ENCODE measurements at regions not wholly inside any gene's neighbourhood (a gene's known extent, or its start where the extent isn't known, plus 50 kb on each side); places are given as distances from the start of the nearest gene placed in this dataset.

- no peaks in the 10 kb centered on the region for H3K27me3 ChIP-seq (ENCODE audit: insufficient read depth, low read depth)
- H4K20me1 ChIP-seq (ENCODE audit: insufficient read depth), result no peaks in the 10 kb centered on the region
- no peak overlapping the region for H3K27ac ChIP-seq
- H3K36me3 ChIP-seq (ENCODE audit: insufficient read depth), result no peaks in the 10 kb centered on the region; the same call in 1 of the 2 replicates
- no peak overlapping the region for H3K9ac ChIP-seq
- no peaks in the 10 kb centered on the region for H3K79me2 ChIP-seq (ENCODE audit: insufficient read depth, low read depth)
- H2AFZ ChIP-seq (ENCODE audit: low read depth), result no peak overlapping the region
- no peak overlapping the region for H3K4me3 ChIP-seq (IDR thresholded peaks at IDR 0.05; ENCODE audit: insufficient read depth, low read depth, low read length)
- no peak for TF ChIP-seq CTCF (conservative IDR thresholded peaks at IDR 0.05; ENCODE audit: low read depth, low read length)
- H3K4me2 ChIP-seq, result no peak overlapping the region
- H3K4me1 ChIP-seq (ENCODE audit: low read depth, poor library complexity, severe bottlenecking), result no peaks in the 10 kb centered on the region
These were observed 80.7 kb upstream of the TNFSF4 start for GRCh38 chr1:173287785-173288184.

- Histone ChIP-seq H2AFZ (ENCODE audit: low read depth) (no peak overlapping the region), H3K4me1 (ENCODE audit: low read depth, poor library complexity, severe bottlenecking) (peaks cover 9% of the 10 kb centered on the region), H3K79me2 (ENCODE audit: insufficient read depth, low read depth) (no peaks in the 10 kb centered on the region), H3K4me2 (no peak overlapping the region), H3K36me3 (ENCODE audit: insufficient read depth) (no peaks in the 10 kb centered on the region), H4K20me1 (ENCODE audit: insufficient read depth) (no peaks in the 10 kb centered on the region), H3K9ac (no peak overlapping the region), H3K27ac (no peak overlapping the region), H3K4me3 (IDR thresholded peaks at IDR 0.05; ENCODE audit: insufficient read depth, low read depth, low read length) (no peak overlapping the region), H3K27me3 (ENCODE audit: insufficient read depth, low read depth) (no peaks in the 10 kb centered on the region)
- no peak for TF ChIP-seq CTCF (conservative IDR thresholded peaks at IDR 0.05; ENCODE audit: low read depth, low read length)
These were observed 86.6 kb upstream of the TNFSF4 start for GRCh38 chr1:173293756-173294155.

DNA sequence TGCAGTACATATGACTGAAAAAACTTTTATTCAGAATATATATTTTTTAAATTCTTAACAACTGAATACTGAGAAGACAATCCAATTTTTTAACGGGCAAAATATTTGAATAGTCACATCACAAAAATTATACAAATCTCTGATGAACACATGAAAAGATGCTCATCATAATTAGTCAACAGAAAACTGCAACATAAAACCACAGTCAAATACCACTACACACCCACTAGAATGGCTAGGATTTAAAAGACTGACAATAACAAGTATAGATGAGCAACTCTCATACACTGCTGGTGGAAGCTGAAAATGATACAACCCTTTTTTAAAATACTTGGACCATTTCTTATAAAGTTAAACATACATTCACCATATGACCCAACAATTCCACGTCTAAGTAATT is 87.7 kb upstream of the TNFSF4 start:
- no peaks in the 10 kb centered on the region for H3K27me3 ChIP-seq (ENCODE audit: insufficient read depth, low read depth)
- H3K4me1 ChIP-seq (ENCODE audit: low read depth, poor library complexity, severe bottlenecking), result peaks cover 9% of the 10 kb centered on the region
- no peak overlapping the region for H3K4me3 ChIP-seq (IDR thresholded peaks at IDR 0.05; ENCODE audit: insufficient read depth, low read depth, low read length)
- no peak overlapping the region for H2AFZ ChIP-seq (ENCODE audit: low read depth)
- no peak overlapping the region for H3K4me2 ChIP-seq
- H3K27ac ChIP-seq, result no peak overlapping the region
- no peak overlapping the region for H3K9ac ChIP-seq
- H4K20me1 ChIP-seq (ENCODE audit: insufficient read depth), result no peaks in the 10 kb centered on the region
- no peak for TF ChIP-seq CTCF (conservative IDR thresholded peaks at IDR 0.05; ENCODE audit: low read depth, low read length)
- H3K36me3 ChIP-seq (ENCODE audit: insufficient read depth), result no peaks in the 10 kb centered on the region
- H3K79me2 ChIP-seq (ENCODE audit: insufficient read depth, low read depth), result no peaks in the 10 kb centered on the region

GRCh38 chr1:173295391-173295790 is 88.3 kb upstream of the TNFSF4 start:
- no peaks in the 10 kb centered on the region for H3K79me2 ChIP-seq (ENCODE audit: insufficient read depth, low read depth)
- H3K36me3 ChIP-seq (ENCODE audit: insufficient read depth), result no peaks in the 10 kb centered on the region
- TF ChIP-seq CTCF (conservative IDR thresholded peaks at IDR 0.05; ENCODE audit: low read depth, low read length), result no peak
- H3K4me3 ChIP-seq (IDR thresholded peaks at IDR 0.05; ENCODE audit: insufficient read depth, low read depth, low read length), result no peak overlapping the region
- H3K9ac ChIP-seq, result no peak overlapping the region
- no peak overlapping the region for H3K4me2 ChIP-seq
- H4K20me1 ChIP-seq (ENCODE audit: insufficient read depth), result no peaks in the 10 kb centered on the region
- H2AFZ ChIP-seq (ENCODE audit: low read depth), result no peak overlapping the region
- no peaks in the 10 kb centered on the region for H3K27me3 ChIP-seq (ENCODE audit: insufficient read depth, low read depth)
- H3K4me1 ChIP-seq (ENCODE audit: low read depth, poor library complexity, severe bottlenecking), result peaks cover 9% of the 10 kb centered on the region
- no peak overlapping the region for H3K27ac ChIP-seq
